HG03432 (cell line): ENCODE measurements at regions not wholly inside any gene's neighbourhood (a gene's known extent, or its start where the extent isn't known, plus 50 kb on each side); places are given as distances from the start of the nearest gene placed in this dataset.
A peak's percentile ranks its signal among the peaks of the same experiment; 100 is the strongest.
"Not testable (repeated sequence)": the region's sequence is repeated elsewhere in the genome, so short reads cannot be mapped to it uniquely, and the experiment has no call there.

Experiments
- ATAC-seq: cut with Tn5 transposase; IDR thresholded peaks from one replicate; pipeline ENCODE4 v1.9.1; 2021; ENCODE audit warnings: mild to moderate bottlenecking, moderate library complexity; ENCODE audit not compliant: unreplicated experiment

DNA sequence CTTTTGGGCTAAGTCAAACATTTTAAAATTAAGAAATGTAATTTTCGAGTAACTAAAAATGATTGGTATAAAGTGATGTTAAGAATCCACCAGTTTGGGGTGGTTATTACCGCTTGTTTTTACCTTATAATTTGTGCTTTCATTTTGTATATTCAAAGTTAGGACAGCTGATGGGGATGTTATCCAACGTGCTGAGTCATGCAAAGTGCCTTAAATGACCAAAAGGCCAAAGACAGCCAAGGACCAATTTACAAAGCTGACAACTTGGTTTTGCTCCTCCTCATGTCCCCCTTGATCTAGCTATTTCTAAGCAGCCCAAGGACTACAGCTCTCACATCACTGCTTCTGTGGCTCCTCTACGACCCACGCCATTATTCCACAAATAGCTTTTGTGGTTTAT lies 181.4 kb upstream of the PCDH7 start:
- ATAC-seq, result no peak

DNA sequence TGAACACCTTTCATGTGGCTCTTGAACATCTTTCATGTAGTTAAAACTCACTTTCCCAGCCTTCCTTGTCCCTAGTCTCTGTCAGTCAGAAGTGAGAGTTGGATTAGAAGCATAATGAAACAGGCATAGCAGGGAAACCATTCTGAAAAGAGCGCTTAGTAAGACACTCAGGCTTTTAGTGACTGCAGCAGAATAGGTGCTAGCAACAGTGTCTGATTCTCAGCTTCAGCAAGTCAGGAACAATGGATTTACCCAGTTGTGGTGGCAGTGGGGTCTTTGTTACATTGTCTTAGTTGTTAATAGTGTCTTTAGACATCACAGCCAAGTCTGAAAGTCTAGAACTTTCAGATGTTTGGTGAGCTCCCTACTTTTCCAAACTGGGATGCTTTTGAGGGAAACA lies 177.1 kb upstream of the PCDH7 start:
- ATAC-seq, result no peak

DNA sequence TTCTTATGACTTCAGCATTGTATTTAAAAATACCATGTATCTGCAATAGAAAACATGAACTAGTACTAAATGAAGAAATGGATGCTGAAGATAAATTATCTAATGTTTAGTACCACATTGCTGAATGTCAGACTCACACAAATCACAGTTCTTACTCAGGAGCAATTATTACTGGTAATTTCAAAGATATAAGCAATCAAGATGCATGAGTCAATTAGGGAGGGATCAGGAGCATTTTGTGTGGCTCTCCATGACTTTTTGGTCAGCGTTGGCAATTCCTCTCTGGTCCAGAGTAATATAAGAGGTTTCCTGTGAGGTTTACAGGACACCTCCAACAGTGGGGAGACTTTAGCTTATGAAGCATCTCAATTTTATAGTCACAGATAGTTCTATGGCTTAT lies 167.0 kb upstream of the PCDH7 start:
- no peak for ATAC-seq

DNA sequence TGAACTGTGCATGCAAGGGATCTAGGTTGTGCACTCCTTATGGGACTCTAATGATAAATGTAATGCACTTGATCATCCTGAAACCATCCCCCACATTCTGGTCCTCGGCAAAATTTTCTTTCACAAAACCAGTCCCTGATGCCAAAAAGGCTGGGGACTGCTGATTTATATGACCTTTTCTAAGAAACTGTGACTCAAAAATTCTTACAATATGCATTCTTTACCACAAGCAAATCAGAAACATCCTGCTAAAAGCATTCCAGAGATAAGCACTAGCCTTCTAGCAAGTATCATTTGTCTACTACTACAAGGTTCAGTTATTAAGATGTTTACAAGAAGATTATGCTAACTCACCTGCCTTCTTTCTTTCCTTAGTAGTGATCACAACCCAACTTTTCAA lies 166.5 kb upstream of the PCDH7 start:
- no peak for ATAC-seq

DNA sequence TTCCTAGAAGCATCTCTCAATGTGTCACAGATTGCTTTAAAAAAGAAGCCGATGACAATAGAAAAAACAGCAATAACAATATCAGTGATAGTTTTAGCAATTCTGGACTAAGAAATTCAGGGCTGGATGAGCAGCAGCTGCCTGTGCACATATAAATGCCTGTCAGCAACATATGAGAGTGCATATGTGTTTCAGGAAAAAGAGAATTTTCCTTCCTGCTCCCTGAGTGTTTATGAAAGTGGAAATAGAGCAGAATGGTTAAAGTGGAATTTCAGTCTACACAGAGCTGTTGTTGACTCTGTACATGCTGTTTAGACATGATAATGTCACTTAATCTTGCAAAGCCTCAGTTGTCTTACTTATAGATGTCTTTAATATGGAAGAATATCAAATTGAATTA lies 164.4 kb upstream of the PCDH7 start:
- no peak for ATAC-seq

DNA sequence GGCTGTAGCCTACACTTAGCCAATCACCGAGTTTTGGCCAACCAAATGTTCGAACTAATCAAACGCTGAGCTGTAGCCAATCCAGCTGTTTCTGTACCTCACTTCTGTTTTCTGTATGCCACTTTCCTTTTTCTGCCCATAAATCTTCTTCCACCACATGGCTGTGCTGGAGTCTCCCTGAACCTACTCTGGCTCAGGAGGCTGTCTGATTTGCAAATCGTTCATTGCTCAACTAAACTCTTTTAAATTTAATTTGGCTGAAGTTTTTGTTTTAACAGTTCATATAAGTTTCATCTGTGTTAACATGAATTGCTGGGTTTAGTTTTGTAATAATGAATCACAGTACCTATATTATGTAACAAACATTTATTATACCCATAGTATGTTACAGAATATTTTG lies 160.7 kb upstream of the PCDH7 start:
- no peak for ATAC-seq

DNA sequence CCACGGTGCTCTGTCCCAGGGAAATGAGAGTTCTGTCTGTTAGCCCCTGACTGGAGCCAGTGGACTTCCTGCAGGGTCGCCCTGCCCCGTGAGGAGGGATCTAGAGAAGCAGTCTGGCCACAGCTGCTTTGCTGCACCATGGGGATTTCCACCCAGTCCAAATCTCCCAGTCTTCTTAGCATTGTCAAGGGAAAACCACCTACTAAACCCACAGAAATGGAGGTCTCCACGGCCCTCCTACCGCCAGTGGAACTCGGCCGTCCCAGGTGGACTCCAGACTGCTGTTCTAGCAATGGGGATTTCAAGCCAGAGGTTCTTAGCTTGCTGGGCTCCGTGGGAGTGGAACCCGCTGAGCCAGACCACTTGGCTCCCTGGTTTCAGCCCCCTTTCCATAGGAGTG lies 133.3 kb upstream of the PCDH7 start:
- ATAC-seq, result no peak

DNA sequence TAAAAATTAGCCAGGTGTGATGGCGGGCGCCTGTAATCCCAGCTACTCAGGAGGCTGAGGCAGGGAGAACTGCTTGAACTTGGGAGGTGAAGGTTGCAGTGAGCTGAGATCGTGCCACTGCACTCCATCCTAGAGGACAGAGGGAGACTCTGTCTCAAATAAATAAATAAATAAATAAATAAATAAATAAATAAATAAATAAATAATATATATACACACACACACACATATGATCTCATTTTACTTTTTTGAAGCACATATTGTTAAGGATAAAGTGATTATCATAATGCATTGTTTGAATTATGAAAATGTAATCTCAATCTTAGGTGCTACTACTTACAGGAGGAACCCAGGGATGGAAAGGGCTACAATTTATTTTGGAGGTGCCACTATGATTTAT lies 130.5 kb upstream of the PCDH7 start:
- not testable (repeated sequence) for ATAC-seq

DNA sequence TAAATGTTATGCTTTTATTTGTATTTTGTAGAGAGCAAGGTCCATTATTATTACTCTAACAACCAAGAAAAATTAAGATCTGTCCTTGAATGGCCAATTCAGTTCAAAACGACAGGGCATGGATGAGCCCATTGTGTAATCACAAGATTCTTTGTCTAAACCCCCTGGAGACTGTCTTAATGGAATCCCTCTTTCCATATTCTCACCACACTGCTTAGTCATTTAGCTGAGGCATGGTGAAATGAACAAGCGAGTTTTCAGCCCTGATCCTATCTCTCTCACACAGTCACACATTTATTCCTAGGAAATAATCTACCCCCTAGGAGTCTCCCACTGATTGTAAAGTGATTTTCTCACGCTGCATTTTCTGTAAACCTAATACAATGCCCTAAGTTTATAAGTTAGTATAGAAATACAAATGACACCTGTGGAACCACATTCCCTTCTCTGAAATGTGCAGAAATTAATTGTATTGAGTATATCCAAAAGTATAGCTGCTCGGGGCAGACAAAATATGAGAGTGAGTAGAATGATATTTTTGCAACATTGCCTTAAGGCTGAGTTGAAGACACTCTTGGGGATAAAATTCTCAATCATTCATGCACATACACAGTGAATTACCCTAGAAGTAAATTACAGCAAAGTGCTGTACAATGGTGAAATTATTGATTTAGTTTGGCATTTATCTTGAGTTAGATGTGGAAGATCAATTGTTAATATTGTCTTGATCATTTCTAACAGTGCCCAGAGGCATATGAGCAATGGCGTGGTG lies 119.7 kb upstream of the PCDH7 start:
- no peak for ATAC-seq

DNA sequence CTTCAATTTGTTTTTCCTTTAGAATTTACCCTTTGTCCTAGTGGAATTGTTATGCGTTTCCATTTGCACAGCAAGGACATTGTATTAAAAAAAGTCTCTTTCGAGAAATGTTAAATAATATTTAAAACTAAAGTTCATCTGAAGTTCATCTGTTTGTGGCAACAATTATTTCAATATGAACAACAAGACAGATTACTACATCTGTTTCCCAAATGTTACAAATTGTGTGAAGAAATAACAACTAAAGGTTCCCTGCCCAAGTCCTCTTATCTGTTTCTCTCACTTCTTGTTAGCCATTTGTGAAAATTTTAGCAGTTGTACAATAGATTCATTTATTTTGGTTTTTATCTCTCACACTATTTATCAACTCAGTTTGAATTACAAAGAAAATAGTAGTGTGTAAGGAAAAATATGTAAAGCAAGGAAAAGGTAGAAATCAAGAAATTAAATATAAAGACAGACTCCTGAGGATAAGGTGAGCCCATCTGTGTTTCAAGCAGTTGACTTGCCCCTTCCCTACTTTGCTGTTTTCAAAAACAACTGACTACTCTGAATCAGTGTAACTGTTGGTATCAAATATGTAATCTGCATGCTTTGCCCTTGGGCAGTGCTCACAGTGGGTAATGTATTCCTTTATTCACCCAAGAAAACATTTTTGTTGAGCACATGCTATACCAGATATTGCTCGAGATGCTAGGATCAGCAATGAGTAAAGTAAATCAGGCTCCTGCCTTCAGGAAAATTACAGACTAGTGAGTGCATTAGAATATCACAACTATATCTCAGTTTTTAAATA lies 118.9 kb upstream of the PCDH7 start:
- ATAC-seq, result no peak

DNA sequence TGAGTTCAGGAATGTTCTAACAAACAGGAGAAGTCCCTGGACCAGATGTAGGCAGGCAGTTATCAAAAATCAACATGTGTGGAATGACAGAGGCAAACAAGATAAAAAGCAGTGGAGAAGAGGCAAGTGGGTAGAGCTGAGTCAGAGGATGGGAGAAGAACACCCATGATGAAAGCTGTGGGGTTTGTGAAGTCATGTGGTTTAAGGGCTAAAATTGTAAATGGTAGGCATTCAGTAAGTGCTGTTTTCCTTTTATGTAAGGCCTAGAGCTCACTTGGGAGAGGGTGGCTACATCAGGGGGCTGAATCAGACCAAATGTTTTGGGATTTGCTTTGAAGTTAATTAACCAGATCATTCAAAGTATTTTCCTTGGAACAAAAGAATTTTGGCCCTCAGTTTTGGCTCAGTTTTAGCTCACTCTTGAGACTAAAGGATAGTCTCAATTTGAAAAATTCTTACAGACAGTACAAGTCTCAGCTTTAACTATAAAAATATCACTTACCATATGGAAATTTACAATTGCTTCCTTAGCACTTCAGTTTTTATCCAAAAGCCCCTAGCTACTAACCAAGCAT lies 114.5 kb upstream of the PCDH7 start:
- ATAC-seq, result no peak

DNA sequence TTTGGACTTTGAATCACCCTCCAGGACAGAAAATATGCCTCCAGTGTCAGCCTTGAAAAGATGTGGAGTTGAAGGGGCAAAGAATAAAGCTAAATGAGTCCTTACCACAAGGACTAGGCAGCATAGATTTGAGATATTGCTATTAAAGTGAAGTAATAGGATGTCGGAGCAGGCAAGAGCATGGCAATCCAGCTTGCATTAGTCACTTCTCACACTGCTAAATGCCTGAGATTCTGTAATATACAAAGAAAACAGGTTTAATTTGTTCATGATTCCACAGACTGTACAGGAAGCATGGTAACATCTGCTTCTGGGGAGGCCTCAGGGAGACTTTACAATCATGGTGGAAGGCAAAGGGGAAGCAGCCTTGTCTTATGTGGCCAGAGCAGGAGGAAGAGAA lies 109.8 kb upstream of the PCDH7 start:
- no peak for ATAC-seq

DNA sequence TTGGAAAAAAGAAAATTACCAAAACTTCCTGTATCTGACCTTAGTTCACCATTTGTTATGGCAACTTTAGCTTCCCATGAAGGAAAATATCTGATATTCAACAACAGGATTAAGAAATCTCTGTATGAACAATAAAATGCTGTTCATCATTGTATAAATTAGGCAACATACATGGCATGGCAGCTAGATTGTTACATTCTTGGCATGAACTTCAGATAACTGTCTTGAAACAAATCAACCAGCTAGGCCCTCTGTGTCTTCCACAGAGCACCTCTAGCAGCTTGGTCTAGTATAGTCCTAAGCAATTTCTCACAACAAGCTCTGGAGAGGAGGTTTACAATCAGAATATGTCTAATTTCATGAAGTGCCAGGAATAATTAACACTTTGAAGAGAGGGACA lies 105.4 kb upstream of the PCDH7 start:
- ATAC-seq, result no peak

DNA sequence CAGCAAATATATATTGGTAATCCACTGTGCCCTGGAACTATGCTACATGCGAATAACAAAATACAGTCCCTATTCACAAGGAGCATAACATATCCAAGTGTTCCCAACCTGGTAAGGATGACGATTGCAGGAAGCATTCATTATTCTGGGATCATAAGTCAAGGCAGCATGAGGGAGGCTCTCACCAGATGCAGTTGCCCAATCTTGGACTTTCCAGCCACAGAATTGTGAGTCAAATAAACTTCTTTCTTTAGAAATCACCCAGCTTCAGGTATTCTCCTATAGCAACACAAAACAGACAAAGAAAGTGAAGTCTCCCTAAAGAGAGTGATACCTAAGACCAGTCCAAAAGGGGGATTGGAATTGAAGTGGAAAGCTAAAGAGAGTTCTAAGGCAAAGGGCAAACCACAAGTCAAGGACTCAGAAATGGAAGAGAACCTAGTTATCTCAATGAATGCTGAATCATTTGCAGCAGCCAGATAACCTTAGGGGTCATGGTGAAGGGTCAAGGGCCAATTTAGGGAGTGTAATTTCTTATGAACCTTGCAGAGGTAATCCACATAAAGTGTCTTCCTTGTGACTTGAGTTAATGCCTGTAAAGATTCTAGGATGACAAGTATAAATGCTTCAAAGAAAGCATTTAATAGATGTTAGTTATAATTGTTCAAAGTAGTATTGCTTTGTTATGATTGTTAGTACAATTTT lies 103.1 kb upstream of the PCDH7 start:
- ATAC-seq, result no peak

DNA sequence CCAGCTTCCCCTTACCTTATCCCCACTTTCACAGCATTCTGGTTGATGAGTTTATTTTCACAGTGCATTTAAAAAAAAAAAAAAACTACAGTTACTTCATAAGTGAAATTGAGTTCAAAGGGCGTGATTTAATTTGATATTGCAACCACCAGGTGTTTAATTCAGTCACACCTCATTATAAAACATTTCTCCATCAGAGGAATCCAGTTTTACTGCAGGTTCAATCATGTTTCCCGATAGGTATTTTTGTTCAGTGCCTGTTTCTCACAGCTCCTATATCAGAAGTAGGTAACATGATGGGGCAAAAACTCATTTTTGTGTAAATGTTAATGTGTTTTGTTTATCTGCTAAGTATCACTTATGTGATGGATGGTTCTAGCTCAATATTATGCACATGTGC lies 102.3 kb upstream of the PCDH7 start:
- ATAC-seq, result no peak

DNA sequence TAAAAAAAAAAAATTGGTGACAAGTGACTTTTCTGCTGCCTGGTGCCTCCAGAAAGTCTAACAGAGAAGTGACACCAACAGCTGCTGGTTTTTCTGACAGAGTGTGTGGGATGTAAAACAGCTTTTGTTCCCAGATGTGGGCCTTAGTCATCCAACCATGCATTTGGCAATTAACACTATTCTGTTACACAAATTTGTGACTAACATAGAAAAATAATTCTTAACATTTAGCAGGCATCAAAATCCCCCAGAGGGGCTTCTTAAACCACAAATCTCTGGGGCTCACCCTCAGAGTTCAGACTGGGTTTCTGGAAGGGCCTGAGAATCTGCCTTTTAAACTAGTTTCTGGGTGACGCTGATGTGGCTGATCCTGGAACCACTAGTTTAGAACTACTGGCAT lies 100.5 kb upstream of the PCDH7 start:
- peak; percentile 47 for ATAC-seq

DNA sequence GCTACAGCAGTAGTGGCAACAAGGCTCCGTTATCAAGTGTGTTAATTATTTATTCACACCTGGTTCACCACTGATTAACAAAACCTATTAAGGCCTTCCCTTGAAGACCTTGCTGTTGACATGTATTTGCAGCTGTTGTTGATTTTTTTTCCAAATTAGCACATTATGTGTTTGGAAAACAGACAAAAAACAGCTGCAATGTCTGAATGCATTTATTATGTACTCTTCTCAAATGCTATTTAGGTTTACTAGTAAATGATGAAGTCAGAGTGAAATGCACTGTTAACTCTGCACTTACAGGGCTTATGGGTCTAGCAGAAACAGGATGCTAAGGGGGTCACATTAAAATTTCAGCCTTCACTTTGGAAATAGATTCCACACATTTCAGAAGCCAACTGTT lies 99.5 kb upstream of the PCDH7 start:
- ATAC-seq, result no peak

DNA sequence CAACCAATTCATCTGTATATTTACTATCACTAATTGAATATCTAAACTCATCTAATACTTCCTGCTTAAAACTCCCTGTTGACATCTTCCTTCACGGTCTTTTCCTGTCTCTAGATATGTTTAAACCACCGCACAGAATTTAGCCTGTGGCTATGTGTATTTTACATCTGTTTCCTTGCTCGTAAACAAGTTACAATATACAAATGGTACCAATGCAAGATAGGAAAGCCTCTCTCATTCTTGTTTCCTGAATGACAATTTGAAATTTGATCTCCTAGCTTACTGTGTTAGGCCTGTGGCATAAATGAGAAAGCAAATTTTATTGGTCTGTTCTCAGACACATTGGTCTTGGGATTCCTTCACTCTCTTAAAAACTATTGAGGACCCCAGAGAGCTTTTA lies 89.7 kb upstream of the PCDH7 start:
- ATAC-seq, result no peak

DNA sequence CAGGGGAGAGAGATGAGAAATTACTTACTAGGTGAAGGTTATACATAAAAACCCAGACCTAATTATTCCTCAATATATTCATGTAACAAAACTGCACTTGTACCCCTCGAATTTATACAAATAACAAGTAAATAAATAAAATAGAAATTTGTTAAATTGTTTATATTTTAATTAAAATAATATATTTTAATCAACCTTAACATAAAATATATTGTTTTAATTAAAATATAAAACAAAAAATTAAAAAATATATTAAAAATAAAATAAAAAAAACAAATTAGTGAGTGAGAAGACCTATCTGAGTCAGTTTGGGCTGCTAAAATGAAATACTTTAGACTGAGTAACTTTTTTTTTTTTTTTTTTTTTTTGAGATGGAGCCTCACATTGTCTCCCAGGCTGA lies 87.4 kb upstream of the PCDH7 start:
- ATAC-seq, result no peak

DNA sequence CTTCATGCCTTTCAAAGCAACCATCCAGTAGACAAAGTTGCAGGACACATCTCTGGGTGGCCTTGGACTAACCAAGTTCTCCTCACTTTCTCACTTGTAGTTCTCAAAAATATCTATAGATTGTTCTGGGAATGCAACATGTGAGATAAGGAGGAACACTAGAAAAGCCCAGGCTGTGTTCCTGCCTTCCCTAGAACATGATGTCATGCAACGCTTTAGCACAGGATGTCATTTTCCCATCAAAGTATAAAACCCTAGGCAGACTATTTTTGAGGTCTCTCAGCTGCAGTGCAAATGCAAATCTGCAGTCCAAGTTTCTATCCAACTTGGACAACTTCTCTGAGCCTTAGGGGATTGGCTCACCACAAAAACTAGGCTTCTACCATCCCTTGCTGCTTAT lies 78.8 kb upstream of the PCDH7 start:
- no peak for ATAC-seq

DNA sequence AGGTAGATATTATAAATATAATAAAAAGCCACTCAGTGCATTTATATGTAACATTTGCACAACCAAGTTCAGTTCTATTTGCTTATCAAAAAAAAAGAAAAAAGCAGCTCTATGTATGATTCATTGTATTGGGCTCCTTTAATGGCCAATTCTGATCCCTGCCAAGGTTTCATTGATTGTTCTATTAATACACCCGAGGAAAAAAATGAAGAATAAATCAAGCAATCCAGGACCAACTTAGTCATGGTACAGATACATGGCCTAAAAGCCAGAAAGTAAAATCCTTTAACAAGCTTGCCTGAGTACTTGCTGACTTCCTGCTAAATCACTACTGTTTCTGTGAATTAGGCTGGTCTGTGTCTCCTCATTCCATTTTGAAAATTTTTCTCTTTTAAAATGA lies 77.6 kb upstream of the PCDH7 start:
- no peak for ATAC-seq

DNA sequence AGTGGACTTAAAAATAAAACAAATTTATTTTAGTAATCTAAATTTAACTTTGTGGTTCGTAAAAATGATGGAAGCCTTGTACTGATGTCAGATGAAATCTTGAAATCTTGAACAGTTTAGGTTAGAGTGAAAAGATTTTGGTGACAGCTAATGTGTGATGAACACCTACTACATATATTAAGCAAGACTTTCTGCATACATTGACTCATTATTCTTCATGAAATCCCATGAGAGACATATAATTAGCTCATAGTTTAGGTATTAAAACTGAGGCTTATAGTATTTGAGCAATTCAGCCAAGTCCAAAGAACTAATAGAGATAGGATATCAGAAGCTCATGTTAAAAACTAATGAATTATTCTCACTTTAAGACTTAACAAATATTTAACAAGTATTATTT lies 66.9 kb upstream of the PCDH7 start:
- no peak for ATAC-seq
